H9 (cell line): ENCODE measurements at regions not wholly inside any gene's neighbourhood (a gene's known extent, or its start where the extent isn't known, plus 50 kb on each side); places are given as distances from the start of the nearest gene placed in this dataset.

Experiments used
- DNase-seq: peaks from one replicate; pipeline ENCODE4 v3.0.0-alpha.2; 2017
- H2AFZ ChIP-seq: one replicate; pipeline ENCODE4 v1.6.1; 2013; ENCODE audit warnings: mild to moderate bottlenecking, low read length, control low read depth, moderate library complexity
- H2AK5ac ChIP-seq: 2 replicates; pipeline ENCODE4 v1.6.1; 2013; ENCODE audit warnings: low read length, control low read depth, mixed read lengths; ENCODE audit not compliant: insufficient read length
- H2BK120ac ChIP-seq: one replicate; pipeline ENCODE4 v1.6.1; 2013; ENCODE audit warnings: low read depth, mild to moderate bottlenecking, low read length, control low read depth, inconsistent platforms; ENCODE audit not compliant: poor library complexity, severe bottlenecking
- H2BK12ac ChIP-seq: 2 replicates; pipeline ENCODE4 v1.6.1; 2013; ENCODE audit warnings: low read length, control low read depth, mixed read lengths, low read depth; ENCODE audit not compliant: insufficient read length
- H2BK15ac ChIP-seq: 2 replicates; pipeline ENCODE4 v1.6.1; 2013; ENCODE audit warnings: low read depth, low read length, control low read depth
- H2BK20ac ChIP-seq: one replicate; pipeline ENCODE4 v1.6.1; 2013; ENCODE audit warnings: low read depth, mild to moderate bottlenecking, low read length, control low read depth, inconsistent platforms; ENCODE audit not compliant: poor library complexity, severe bottlenecking
- H2BK5ac ChIP-seq: 2 replicates; pipeline ENCODE4 v1.6.1; 2013; ENCODE audit warnings: low read length, control low read depth, mixed read lengths; ENCODE audit not compliant: insufficient read length
- H3K14ac ChIP-seq: 2 replicates; pipeline ENCODE4 v1.6.1; 2013; ENCODE audit warnings: low read length, control low read depth; ENCODE audit not compliant: insufficient read depth
- H3K18ac ChIP-seq: 2 replicates; pipeline ENCODE4 v1.6.1; 2013; ENCODE audit warnings: low read depth, mild to moderate bottlenecking, mixed read lengths, low read length, control low read depth; ENCODE audit not compliant: insufficient read length
- H3K23ac ChIP-seq: 2 replicates; pipeline ENCODE4 v1.6.1; 2013; ENCODE audit warnings: low read length, control low read depth, mixed read lengths, low read depth; ENCODE audit not compliant: insufficient read length
- H3K23me2 ChIP-seq: 2 replicates; pipeline ENCODE4 v1.6.1; 2013; ENCODE audit warnings: low read depth, mild to moderate bottlenecking, mixed read lengths, low read length, control low read depth; ENCODE audit not compliant: insufficient read length, poor library complexity, severe bottlenecking
- H3K27ac ChIP-seq: 2 replicates; pipeline ENCODE4 v1.5.1; 2013; ENCODE audit warnings: low read length, control low read depth, mixed read lengths, low read depth; ENCODE audit not compliant: insufficient read length
- H3K27me3 ChIP-seq: 2 replicates; pipeline ENCODE4 v1.6.1; 2013; ENCODE audit warnings: low read length, control low read depth, inconsistent platforms; ENCODE audit not compliant: insufficient read depth
- H3K4ac ChIP-seq: 2 replicates; pipeline ENCODE4 v1.6.1; 2013; ENCODE audit warnings: low read depth, mild to moderate bottlenecking, control low read depth, inconsistent platforms, low read length, moderate library complexity
- H3K4me1 ChIP-seq: 2 replicates; pipeline ENCODE4 v1.6.1; 2013; ENCODE audit warnings: low read length, control low read depth, inconsistent platforms; ENCODE audit not compliant: insufficient read depth
- H3K4me2 ChIP-seq: 2 replicates; pipeline ENCODE4 v1.6.1; 2013; ENCODE audit warnings: low read length, control low read depth, mixed read lengths; ENCODE audit not compliant: insufficient read length, insufficient read depth
- H3K56ac ChIP-seq: 2 replicates; pipeline ENCODE4 v1.6.1; 2013; ENCODE audit warnings: low read depth, mild to moderate bottlenecking, mixed read lengths, low read length, control low read depth; ENCODE audit not compliant: insufficient read length
- H3K79me1 ChIP-seq: 2 replicates; pipeline ENCODE4 v1.6.1; 2013; ENCODE audit warnings: low read depth, mild to moderate bottlenecking, moderate library complexity, low read length, control low read depth, inconsistent platforms; ENCODE audit not compliant: insufficient read depth, poor library complexity, severe bottlenecking
- H3K79me2 ChIP-seq: 2 replicates; pipeline ENCODE4 v1.6.1; 2013; ENCODE audit warnings: low read length, control low read depth, inconsistent platforms; ENCODE audit not compliant: insufficient read depth
- H3K9ac ChIP-seq: 2 replicates; pipeline ENCODE4 v1.6.1; 2013; ENCODE audit warnings: low read length, control low read depth, mixed read lengths; ENCODE audit not compliant: insufficient read length; ENCODE audit errors: extremely low read depth
- H3K9me3 ChIP-seq: one replicate; pipeline ENCODE4 v1.6.1; 2013; ENCODE audit warnings: low read depth, low read length, inconsistent platforms; ENCODE audit not compliant: control insufficient read depth
- H3T11ph ChIP-seq: one replicate; pipeline ENCODE4 v1.6.1; 2013; ENCODE audit warnings: mild to moderate bottlenecking, low read length, control low read depth, inconsistent platforms
- H4K20me1 ChIP-seq: one replicate; pipeline ENCODE4 v1.6.1; 2013; ENCODE audit not compliant: control insufficient read depth, insufficient read length, insufficient read depth
- H4K5ac ChIP-seq: 2 replicates; pipeline ENCODE4 v1.6.1; 2013; ENCODE audit warnings: low read depth, mild to moderate bottlenecking, mixed read lengths, low read length, control low read depth; ENCODE audit not compliant: insufficient read length
- H4K8ac ChIP-seq: replicated peaks from 2 replicates; pipeline ENCODE4 v1.6.1; 2013; ENCODE audit warnings: low read length, control low read depth, mixed read lengths, low read depth; ENCODE audit not compliant: insufficient read length
- H4K91ac ChIP-seq: 2 replicates; pipeline ENCODE4 v1.6.1; 2013; ENCODE audit warnings: low read depth, mild to moderate bottlenecking, moderate library complexity, mixed read lengths, low read length, control low read depth; ENCODE audit not compliant: insufficient read length
- H3K27ac Mint-ChIP-seq, 3 experiments: 2 replicates in 2 of 3; 3 replicates in 1 of 3; pipeline ENCODE4 v1.8.0; 2020 to 2021; ENCODE audit warnings: mixed read lengths in 3 of 3, mild to moderate bottlenecking in 1 of 3, moderate library complexity in 1 of 3
- H3K27me3 Mint-ChIP-seq: 2 replicates; pipeline ENCODE4 v1.8.0; 2021; ENCODE audit warnings: low read depth, mild to moderate bottlenecking, moderate library complexity, mixed read lengths
- H3K36me3 Mint-ChIP-seq, 3 experiments: 2 replicates in 2 of 3; 3 replicates in 1 of 3; pipeline ENCODE4 v1.8.0; 2020 to 2021; ENCODE audit warnings: low read depth in 3 of 3, mixed read lengths in 3 of 3; ENCODE audit not compliant: insufficient read depth in 1 of 3
- H3K4me1 Mint-ChIP-seq, 2 experiments: 2 replicates each; pipeline ENCODE4 v1.8.0; 2020; ENCODE audit warnings: mixed read lengths in 2 of 2
- H3K4me3 Mint-ChIP-seq, 2 experiments: 2 replicates in 1 of 2; 3 replicates in 1 of 2; pipeline ENCODE4 v1.8.0; 2020 to 2021; ENCODE audit warnings: mild to moderate bottlenecking in 2 of 2, mixed read lengths in 2 of 2, moderate library complexity in 1 of 2
- H3K9me3 Mint-ChIP-seq, 2 experiments: 2 replicates in 1 of 2; 3 replicates in 1 of 2; pipeline ENCODE4 v1.8.0; 2020; ENCODE audit warnings: mild to moderate bottlenecking in 2 of 2, mixed read lengths in 2 of 2, moderate library complexity in 1 of 2
- WGBS: extraction: QIAGEN DNeasy Blood & Tissue Kit; methylation state at CpG from one replicate; pipeline ENCODE4 v1.1.7; 2013; ENCODE audit warnings: missing lambda C conversion rate, low lambda C conversion rate, mixed read lengths; ENCODE audit not compliant: insufficient read length; ENCODE audit errors: extremely low coverage; 5-methylcytosine and 5-hydroxymethylcytosine counted together
- TF ChIP-seq, protein P1 (sequence below): fragments of 200-600 bp; sonication (generic); conservative IDR thresholded peaks from 3 replicates; pipeline ENCODE4 v1.8.0; 2021; ENCODE audit warnings: antibody characterized with exemption, mild to moderate bottlenecking

GRCh38 chr1:177627148-177627910 is 342.5 kb downstream of the SEC16B start:
- Histone ChIP-seq H3K9me3 (no peaks in the 10 kb centered on the region), H3K79me2 (no peaks in the 10 kb centered on the region), H3K27ac (no peak overlapping the region), H3K9ac (no peak overlapping the region), H2AFZ (no peak overlapping the region), H3T11ph (no peak overlapping the region), H3K4ac (no peak overlapping the region), H2BK12ac (no peak overlapping the region), H2BK5ac (no peak overlapping the region), H4K20me1 (no peaks in the 10 kb centered on the region), H3K27me3 (no peaks in the 10 kb centered on the region), H3K79me1 (no peaks in the 10 kb centered on the region), H3K23me2 (no peaks in the 10 kb centered on the region), H2AK5ac (no peak overlapping the region), H3K23ac (no peak overlapping the region), H4K5ac (no peak overlapping the region), H3K4me2 (no peak overlapping the region), H4K8ac (no peak overlapping the region), H3K4me1 (no peaks in the 10 kb centered on the region), H3K18ac (no peak overlapping the region), H3K56ac (no peak overlapping the region), H2BK15ac (no peak overlapping the region), H2BK120ac (no peak overlapping the region), H3K14ac (no peak overlapping the region), H2BK20ac (no peak overlapping the region), H4K91ac (no peak overlapping the region)
- Mint-ChIP-seq H3K36me3 (peaks cover 0 to 6% (median 1%) of the 10 kb centered on the region in 3 experiments; a peak in 2 of 7 replicates), H3K4me3 (no peak overlapping the region), H3K4me1 (no peaks in the 10 kb centered on the region), H3K27ac (no peak overlapping the region), H3K9me3 (peaks cover 0 to 3% of the 10 kb centered on the region in 2 experiments; a peak in 3 of 5 replicates), H3K27me3 (no peaks in the 10 kb centered on the region)
- TF ChIP-seq, protein P1, sequence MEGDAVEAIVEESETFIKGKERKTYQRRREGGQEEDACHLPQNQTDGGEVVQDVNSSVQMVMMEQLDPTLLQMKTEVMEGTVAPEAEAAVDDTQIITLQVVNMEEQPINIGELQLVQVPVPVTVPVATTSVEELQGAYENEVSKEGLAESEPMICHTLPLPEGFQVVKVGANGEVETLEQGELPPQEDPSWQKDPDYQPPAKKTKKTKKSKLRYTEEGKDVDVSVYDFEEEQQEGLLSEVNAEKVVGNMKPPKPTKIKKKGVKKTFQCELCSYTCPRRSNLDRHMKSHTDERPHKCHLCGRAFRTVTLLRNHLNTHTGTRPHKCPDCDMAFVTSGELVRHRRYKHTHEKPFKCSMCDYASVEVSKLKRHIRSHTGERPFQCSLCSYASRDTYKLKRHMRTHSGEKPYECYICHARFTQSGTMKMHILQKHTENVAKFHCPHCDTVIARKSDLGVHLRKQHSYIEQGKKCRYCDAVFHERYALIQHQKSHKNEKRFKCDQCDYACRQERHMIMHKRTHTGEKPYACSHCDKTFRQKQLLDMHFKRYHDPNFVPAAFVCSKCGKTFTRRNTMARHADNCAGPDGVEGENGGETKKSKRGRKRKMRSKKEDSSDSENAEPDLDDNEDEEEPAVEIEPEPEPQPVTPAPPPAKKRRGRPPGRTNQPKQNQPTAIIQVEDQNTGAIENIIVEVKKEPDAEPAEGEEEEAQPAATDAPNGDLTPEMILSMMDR, result no peak
- no peak for DNase-seq
- no CpG with 5 or more reads among the region's 4 CpGs for WGBS
